B cell (primary cell): ENCODE measurements at regions not wholly inside any gene's neighbourhood (a gene's known extent, or its start where the extent isn't known, plus 50 kb on each side); places are given as distances from the start of the nearest gene placed in this dataset.

Experiments used
- ATAC-seq: fragments of 200-7000 bp; cut with Tn5 transposase; one replicate; pipeline ENCODE4 v1.10.0; 2021; ENCODE audit warnings: low read depth, mild to moderate bottlenecking, moderate number of reproducible peaks, moderate library complexity
- CTCF ChIA-PET: fragments of 350-600 bp; sonication (Branson Sonifier 250); formaldehyde crosslinking; loops from one replicate; lab custom pipeline; 2021; ENCODE audit warnings: antibody characterized with exemption, inconsistent platforms; lab: Charles Lee
- POLR2A ChIA-PET: fragments of 350-600 bp; sonication (Branson Sonifier 250); formaldehyde crosslinking; loops from one replicate; lab custom pipeline; 2021; ENCODE audit warnings: antibody characterized with exemption; lab: Charles Lee
- DNase-seq: peaks from one replicate; pipeline ENCODE4 v3.0.0; 2013
- H2AFZ ChIP-seq: 2 replicates; pipeline ENCODE4 v1.6.1; 2012; ENCODE audit warnings: mild to moderate bottlenecking, low read depth, low read length; ENCODE audit not compliant: insufficient read depth, poor library complexity, severe bottlenecking
- H3K27ac ChIP-seq, 2 donors: 1 replicate in 1 of 2; 2 replicates in 1 of 2; pipeline ENCODE4 v1.5.1; 2012 to 2013; ENCODE audit warnings: low read length in 2 of 2, mild to moderate bottlenecking in 2 of 2, moderate library complexity in 1 of 2
- H3K27me3 ChIP-seq, 4 experiments: fragments of 200-600 bp in 1 of 4; sonication (generic) in 1 of 4; replicated peaks in 1 of 4; 1 replicate in 2 of 4; 2 replicates in 2 of 4; pipeline versions ENCODE4 v1.6.1 to v1.7.0; 2013 to 2016; ENCODE audit warnings: low read length in 3 of 4, mild to moderate bottlenecking in 2 of 4, mixed read lengths in 1 of 4, moderate library complexity in 1 of 4; ENCODE audit not compliant: insufficient read depth in 4 of 4, control insufficient read depth in 3 of 4; ENCODE audit errors: control extremely low read depth in 1 of 4
- H3K36me3 ChIP-seq, 2 experiments: replicated peaks in 1 of 2; 1 replicate in 1 of 2; 2 replicates in 1 of 2; pipeline versions ENCODE4 v1.6.1 to v1.7.1; 2013; ENCODE audit warnings: low read length in 1 of 2; ENCODE audit not compliant: insufficient read depth in 2 of 2, control insufficient read depth in 1 of 2; ENCODE audit errors: control extremely low read depth in 1 of 2, extremely low read depth in 1 of 2
- H3K4me1 ChIP-seq, 2 donors: fragments of 200-600 bp in 1 of 2; sonication (generic) in 1 of 2; 1 replicate in 1 of 2; 2 replicates in 1 of 2; pipeline versions ENCODE4 v1.5.1 to v1.6.1; 2013 to 2017; ENCODE audit warnings: low read length in 2 of 2; ENCODE audit not compliant: control insufficient read depth in 2 of 2, insufficient read depth in 2 of 2
- H3K4me2 ChIP-seq: replicated peaks from 2 replicates; pipeline ENCODE3; 2012; ENCODE audit warnings: mild to moderate bottlenecking, low read depth, low read length; ENCODE audit not compliant: poor library complexity, severe bottlenecking
- H3K4me3 ChIP-seq, 5 experiments: fragments of 200-600 bp in 1 of 5; sonication (generic) in 1 of 5; 1 replicate in 3 of 5; 2 replicates in 2 of 5; pipeline versions ENCODE4 v1.5.1 to v1.7.0; 2011 to 2016; ENCODE audit warnings: low read length in 4 of 5, mild to moderate bottlenecking in 4 of 5, low read depth in 2 of 5, control low read depth in 1 of 5, moderate library complexity in 1 of 5; ENCODE audit not compliant: insufficient read depth in 1 of 5; ENCODE audit errors: control extremely low read depth in 1 of 5, extremely low read depth in 1 of 5
- H3K79me2 ChIP-seq: fragments of 200-600 bp; sonication (generic); one replicate; pipeline ENCODE4 v1.6.0; 2016; ENCODE audit warnings: low read length; ENCODE audit not compliant: control insufficient read depth, insufficient read depth
- H3K9ac ChIP-seq: fragments of 200-600 bp; sonication (generic); 2 replicates; pipeline ENCODE4 v1.6.1; 2017; ENCODE audit warnings: mild to moderate bottlenecking, low read length, moderate library complexity
- H3K9me3 ChIP-seq, 3 donors: one replicate each; pipeline versions ENCODE4 v1.6.1 to v1.7.1; 2013; ENCODE audit warnings: low read length in 2 of 3; ENCODE audit not compliant: control insufficient read depth in 2 of 3, insufficient read depth in 1 of 3; ENCODE audit errors: control extremely low read depth in 1 of 3
- H4K20me1 ChIP-seq: 2 replicates; pipeline ENCODE4 v1.6.0; 2012; ENCODE audit warnings: mild to moderate bottlenecking, low read length; ENCODE audit not compliant: insufficient read depth, control insufficient read depth, poor library complexity, severe bottlenecking
- H3K27ac Mint-ChIP-seq: one replicate; pipeline ENCODE4 v1.8.0; 2021; ENCODE audit warnings: mixed read lengths
- H3K27me3 Mint-ChIP-seq: one replicate; pipeline ENCODE4 v1.8.0; 2021; ENCODE audit warnings: mixed read lengths
- H3K4me1 Mint-ChIP-seq: one replicate; pipeline ENCODE4 v1.8.0; 2021; ENCODE audit warnings: mixed read lengths
- H3K4me3 Mint-ChIP-seq: one replicate; pipeline ENCODE4 v1.8.0; 2021; ENCODE audit warnings: mixed read lengths
- H3K9me3 Mint-ChIP-seq: one replicate; pipeline ENCODE4 v1.8.0; 2022; ENCODE audit warnings: mixed read lengths; ENCODE audit not compliant: insufficient read depth
- CTCF ChIP-seq: fragments of 200-600 bp; IDR thresholded peaks from one replicate; pipeline ENCODE4 v1.8.0; 2022; ENCODE audit warnings: antibody characterized with exemption, mild to moderate bottlenecking
- EZH2 ChIP-seq: IDR thresholded peaks from 2 replicates; pipeline ENCODE4 v1.6.1; 2012; ENCODE audit warnings: borderline replicate concordance, low read depth, mild to moderate bottlenecking, moderate library complexity, low read length; ENCODE audit not compliant: insufficient read depth, poor library complexity, severe bottlenecking
- WGBS: methylation state at CpG from one replicate; pipeline ENCODE4 v1.1.5; 2013; ENCODE audit warnings: missing lambda C conversion rate; ENCODE audit not compliant: insufficient coverage; 5-methylcytosine and 5-hydroxymethylcytosine counted together
- intact Hi-C: fragments of 100-400 bp; cut with micrococcal nuclease; formaldehyde crosslinking; loops from one replicate; pipeline ENCODE4 v1.10.0; 2022

DNA sequence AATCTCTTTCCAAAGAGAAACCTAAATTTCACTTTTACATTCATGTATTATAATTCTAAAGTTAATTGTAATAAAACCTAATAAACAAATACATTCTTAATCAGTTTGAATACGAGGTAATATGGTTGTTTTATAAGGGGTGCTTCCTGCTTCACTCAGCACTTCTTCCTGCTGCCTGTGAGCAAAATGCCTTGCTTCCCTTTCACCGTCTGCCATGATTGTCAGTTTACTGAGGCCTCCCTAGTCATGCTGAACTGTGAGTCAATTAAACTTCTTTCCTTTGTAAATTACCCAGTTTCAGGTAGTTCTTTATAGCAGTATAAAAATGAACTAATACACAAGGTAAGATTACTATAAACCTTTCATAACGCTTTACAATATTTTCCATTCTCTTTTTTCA, 491.1 kb upstream of the LRRC7 start:
- Histone ChIP-seq H4K20me1 (no peaks in the 10 kb centered on the region), H3K9ac (no peak overlapping the region), H3K4me2 (no peak overlapping the region), H3K4me3 (no peak overlapping the region), H3K27ac (no peak overlapping the region), H3K9me3 (peaks cover 0 to 14% (median 0%) of the 10 kb centered on the region in 3 donors), H3K36me3 (no peaks in the 10 kb centered on the region), H3K27me3 (no peaks in the 10 kb centered on the region), H3K79me2 (no peaks in the 10 kb centered on the region), H2AFZ (no peak overlapping the region), H3K4me1 (no peaks in the 10 kb centered on the region)
- H3K4me3 Mint-ChIP-seq: no peak overlapping the region
- POLR2A ChIA-PET: no interaction called here
- H3K27ac Mint-ChIP-seq: no peak overlapping the region
- no peak for TF ChIP-seq CTCF
- TF ChIP-seq EZH2: no peak
- DNase-seq (no peak), ATAC-seq (no peak)
- WGBS: no CpG with 5 or more reads among the region's 3 CpGs
- no peaks in the 10 kb centered on the region for H3K4me1 Mint-ChIP-seq
- H3K9me3 Mint-ChIP-seq: peaks cover 4% of the 10 kb centered on the region
- CTCF ChIA-PET: no interaction called here
- intact Hi-C loops: no loop called here
- no peaks in the 10 kb centered on the region for H3K27me3 Mint-ChIP-seq

DNA sequence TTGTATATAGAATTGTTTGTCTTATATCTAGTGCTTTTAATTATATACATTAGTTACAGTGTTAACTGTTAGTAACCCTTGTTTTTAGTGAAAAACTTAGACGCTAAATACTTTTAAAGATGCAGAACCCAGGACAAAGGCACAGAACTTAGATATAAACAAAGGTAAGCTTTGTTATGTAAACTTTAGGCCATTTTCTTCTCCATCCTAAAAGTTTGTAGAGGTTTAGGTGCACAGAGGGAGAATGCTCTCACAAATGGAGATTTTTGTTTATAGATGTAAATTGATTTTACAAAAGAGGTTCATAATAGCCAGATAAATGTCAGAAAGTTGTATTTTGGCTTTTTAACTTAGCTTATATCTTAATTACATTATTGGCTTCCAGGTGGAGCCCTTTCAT, 490.5 kb upstream of the LRRC7 start:
- DNase-seq: no peak
- Histone ChIP-seq H3K79me2 (no peaks in the 10 kb centered on the region), H3K36me3 (no peaks in the 10 kb centered on the region), H4K20me1 (no peaks in the 10 kb centered on the region), H2AFZ (no peak overlapping the region), H3K4me1 (no peaks in the 10 kb centered on the region), H3K27ac (no peak overlapping the region), H3K9ac (no peak overlapping the region), H3K4me2 (no peak overlapping the region), H3K4me3 (no peak overlapping the region), H3K9me3 (peaks cover 0 to 8% (median 0%) of the 10 kb centered on the region in 3 donors), H3K27me3 (no peaks in the 10 kb centered on the region)
- no CpG with 5 or more reads among the region's 1 CpG for WGBS
- no peak overlapping the region for H3K4me3 Mint-ChIP-seq
- no peaks in the 10 kb centered on the region for H3K4me1 Mint-ChIP-seq
- POLR2A ChIA-PET: no interaction called here
- H3K27ac Mint-ChIP-seq: no peak overlapping the region
- H3K27me3 Mint-ChIP-seq: no peaks in the 10 kb centered on the region
- no peak for ATAC-seq
- intact Hi-C loops: no loop called here
- CTCF ChIA-PET: no interaction called here
- no peak for TF ChIP-seq CTCF
- TF ChIP-seq EZH2: no peak
- peaks cover 3% of the 10 kb centered on the region for H3K9me3 Mint-ChIP-seq
